DMS153 treated with DMSO at 0.1 percent for 48 hours (cell line): ENCODE measurements at regions not wholly inside any gene's neighbourhood (a gene's known extent, or its start where the extent isn't known, plus 50 kb on each side); places are given as distances from the start of the nearest gene placed in this dataset.

Experiments
- DNase-seq: peaks from one replicate; lab custom pipeline; 2025; ENCODE audit not compliant: unreplicated experiment; lab: John Stamatoyannopoulos, UW

- no peak for DNase-seq
Observed at GRCh38 chr1:170219163-170219562, 73.4 kb downstream of the NTMT2 start.

DNA sequence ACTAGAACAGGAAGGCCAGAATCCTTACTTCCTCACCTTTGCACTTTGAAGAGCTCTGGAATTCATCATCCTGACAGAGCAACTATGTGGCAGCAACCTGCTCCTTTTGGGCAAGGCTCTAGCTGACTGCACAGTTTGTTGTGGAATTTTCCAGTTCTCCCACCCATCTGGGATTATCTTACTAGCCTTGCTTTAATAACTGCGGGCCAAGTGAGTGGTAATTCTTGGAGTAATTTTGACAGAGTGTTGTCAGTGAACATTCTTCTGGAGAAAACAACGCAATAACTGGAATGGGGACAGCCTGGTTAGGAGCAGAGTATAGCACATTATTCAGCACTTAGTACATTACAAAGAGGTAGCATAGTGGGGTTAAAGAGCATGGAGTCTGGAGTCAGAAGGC, 75.3 kb downstream of the NTMT2 start:
- no peak for DNase-seq

DNA sequence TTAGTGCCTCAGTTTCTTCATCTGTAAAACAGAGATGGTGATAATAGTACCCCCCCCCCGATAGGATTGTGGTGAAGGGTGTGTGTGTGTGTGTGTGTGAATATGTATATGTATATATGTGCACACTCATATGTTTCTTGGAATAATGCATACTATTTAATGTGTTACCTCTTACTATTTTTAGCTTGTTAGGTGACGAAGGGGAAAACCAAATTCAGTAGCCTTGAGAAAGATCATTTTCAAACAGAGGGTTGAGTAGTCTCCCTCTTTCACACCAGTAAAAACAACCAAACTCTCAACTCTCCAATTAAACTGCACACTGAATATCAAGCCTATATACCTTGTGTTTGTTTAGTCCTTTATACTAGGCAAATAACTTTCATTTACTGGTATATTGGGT, 75.7 kb downstream of the NTMT2 start:
- no peak for DNase-seq

DNA sequence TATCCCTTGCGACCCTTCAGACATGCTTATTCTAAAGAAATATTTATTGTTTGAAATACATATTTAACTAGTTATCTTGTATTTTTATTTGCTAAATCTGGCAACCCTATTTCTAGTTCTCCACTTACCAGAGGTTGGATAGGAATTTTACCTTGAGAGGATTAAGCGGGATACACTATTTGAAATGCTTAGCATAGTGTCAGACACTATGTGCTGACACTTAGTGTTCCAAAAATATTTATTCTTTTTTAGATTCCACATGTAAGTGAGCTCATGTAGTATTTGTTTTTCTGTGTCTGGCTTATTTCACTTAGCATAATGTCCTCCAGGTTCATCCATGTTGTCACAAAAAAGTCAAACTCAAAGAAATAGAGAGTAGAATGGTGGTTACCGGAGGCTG, 78.7 kb downstream of the NTMT2 start:
- DNase-seq: no peak

DNA sequence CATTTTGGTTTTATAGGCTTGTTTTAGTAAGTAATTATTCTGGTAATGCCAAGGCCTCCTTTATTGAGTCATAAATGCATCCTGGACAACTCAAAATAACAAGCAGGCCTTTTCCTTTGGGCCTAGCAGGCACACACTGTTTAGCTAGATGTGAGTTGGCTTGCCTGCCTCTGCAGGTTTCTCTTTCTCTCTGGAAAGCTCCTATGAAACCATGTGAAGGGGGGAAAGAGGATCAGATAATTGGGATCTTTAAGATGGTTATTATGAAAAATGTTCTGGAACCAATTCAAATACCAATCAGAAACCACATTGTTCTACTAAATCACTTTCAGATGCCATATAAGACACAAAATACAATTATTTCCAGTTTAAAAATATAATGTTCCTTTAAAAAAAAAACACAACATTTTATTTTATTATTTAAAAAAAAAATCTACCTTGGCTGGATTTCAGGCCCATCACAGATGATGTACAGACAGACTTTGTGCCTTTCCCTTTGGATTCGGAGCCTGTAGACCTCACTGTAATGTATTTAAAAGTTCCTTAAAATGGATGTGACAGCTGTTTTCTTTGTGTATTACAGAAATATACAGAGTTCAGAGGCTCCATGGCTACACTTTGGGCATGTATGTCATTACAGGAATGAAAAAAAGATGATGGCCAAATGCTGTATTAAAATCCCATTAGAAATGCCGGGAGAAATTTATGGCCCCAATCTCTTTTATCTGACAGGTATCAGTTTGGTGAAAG, 80.2 kb downstream of the NTMT2 start:
- DNase-seq: no peak

- no peak for DNase-seq
Observed at GRCh38 chr1:170226767-170227166, 81.0 kb downstream of the NTMT2 start.

- DNase-seq: no peak
Observed at GRCh38 chr1:170230323-170230722, 84.6 kb downstream of the NTMT2 start.

DNA sequence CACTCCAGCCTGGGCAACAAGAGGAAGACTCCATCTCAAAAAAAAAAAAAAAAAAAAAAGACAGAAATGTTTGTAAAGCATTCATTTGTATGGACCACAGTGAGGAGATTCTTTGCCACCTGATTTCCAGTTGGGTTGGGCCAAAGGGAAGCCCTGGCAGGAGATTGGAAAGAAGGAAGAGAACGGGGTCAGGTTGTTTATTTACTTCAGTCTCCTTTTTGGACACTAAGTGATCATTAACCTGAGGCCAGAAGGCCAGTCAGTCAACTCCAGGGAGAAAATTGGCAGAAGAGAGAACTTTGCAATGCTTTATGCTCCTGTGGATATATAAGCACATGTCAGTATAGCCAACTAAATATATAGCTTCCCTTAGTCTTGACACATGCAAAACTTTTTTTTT, 85.9 kb downstream of the NTMT2 start:
- DNase-seq: no peak

DNA sequence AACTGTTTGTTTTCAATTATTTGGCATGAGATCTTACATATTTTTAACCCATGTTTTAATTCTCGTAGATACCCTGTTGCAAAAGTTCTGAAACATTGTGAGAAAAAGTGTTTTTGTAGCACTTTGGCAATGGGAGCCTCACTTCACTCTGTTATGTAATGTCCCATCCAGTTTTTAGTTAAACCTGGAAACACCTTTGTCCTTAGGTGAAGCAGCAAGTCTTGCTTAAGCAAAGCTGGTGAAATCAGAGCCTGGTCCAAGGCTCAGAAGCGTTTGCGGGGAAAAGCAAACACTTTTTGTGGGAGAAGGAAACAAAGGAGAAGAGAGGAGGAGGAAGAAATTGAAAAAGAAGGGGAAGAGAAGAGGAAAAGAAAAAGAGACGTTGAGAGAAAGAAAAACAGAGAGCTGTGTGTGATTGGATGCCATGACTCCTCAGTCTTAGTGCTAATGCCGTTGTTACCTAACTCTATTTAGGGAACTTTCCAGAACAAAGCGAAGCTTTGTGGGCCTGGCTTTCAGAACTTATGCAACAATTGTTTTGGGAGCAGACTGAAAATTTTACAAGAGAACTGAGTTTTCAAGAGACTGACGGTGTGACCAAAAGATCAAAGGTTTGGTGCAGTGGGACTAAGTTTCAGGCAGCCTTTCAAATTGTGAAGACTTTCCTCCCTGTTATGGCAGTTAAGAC, 93.1 kb downstream of the NTMT2 start:
- DNase-seq: no peak

GRCh38 chr1:170239445-170239844, 93.7 kb downstream of the NTMT2 start:
- DNase-seq: no peak

GRCh38 chr1:170240409-170240808, 94.7 kb downstream of the NTMT2 start:
- no peak for DNase-seq

GRCh38 chr1:170241266-170241851, 95.6 kb downstream of the NTMT2 start:
- DNase-seq: no peak

DNA sequence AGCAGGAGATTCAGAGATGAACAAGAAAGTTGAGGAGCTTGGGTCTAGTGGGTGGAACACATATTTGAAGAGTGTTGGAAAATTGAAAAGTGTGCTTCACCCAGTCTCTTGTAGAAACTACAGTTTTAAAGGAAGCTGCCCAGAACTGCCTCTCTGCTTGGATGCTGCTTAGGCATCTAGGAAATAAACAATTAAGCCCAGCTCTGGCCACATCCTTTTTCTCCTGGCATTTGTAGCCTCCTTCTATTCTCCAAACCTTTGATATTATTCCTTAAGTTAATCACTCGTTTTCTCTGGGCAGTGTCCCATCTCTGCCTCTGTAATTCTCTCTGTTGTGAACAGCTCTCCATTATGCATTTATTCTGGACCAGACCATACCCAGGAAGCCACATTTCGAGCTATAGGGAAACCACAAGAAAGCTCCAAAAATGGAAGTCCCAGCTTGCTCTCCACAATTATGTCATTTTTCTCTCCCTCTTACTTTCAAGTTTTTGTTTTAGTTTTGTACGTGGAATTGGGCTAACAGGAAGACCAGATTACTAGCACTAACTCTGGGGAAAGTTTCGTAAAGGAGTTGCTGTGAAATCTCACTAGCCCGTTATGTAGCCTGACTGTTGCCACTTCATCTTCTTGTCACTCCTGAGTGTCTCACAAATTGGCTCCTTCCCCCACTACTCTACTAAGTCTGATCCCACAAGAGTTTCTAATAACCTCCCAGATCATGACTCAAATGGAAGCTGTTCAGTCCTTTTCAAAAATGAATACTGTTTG, 102.2 kb downstream of the NTMT2 start:
- no peak for DNase-seq

DNA sequence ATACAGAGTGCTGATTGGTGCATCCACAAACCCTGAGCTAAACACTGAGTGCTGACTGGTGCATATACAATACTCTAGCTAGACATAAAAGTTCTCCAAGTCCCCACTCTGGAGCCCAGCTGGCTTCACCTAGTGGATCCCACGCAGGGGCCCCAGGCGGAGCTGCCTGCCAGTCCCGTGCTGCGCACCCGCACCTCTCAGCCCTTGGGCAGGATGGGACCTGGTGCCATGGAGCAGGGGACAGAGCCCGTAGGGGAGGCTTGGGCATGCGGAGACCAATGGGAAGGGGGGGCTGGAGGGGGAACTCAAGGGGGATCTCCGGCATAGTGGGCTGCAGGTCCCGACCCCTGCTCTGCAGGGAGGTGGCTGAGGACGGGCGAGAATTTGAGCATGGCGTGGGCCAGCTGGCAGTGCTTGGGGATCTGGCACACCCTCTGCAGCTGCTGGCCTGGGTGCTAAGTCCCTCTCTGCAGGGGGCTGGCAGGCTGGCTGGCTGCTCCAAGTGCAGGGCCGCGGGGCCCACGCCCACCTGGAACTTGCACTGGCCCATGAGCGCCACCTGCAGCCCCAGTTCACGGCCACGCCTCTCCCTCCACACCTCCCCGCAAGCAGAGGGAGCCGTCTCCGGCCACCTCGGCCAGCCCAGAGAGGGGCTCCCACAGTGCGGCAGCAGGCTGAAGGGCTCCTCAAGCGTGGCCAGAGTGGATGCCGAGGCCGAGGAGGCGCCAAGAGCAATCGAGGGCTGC, 104.9 kb downstream of the NTMT2 start:
- DNase-seq: no peak

- DNase-seq: no peak
Observed at GRCh38 chr1:170252851-170253579, 107.3 kb downstream of the NTMT2 start.

DNA sequence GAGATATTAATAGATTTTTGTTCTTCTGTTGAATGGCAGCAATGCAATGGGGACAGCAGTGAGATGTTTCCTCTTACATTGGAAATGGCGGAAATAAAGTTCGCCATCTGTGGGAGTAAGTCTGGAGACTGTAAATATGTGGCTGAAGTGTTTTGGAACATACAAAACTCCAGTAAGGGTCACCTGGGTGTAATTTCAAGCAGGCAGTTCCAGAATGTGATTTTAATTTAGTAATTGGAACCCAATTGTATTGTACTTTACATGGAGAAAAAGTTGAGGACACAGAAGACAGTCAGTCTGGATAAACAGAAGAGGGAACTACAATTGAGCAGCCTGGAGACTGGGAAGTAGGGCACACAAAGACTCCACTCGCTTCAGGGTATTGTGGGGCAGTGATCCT, 108.6 kb downstream of the NTMT2 start:
- no peak for DNase-seq

- DNase-seq: no peak
Observed at GRCh38 chr1:170261669-170262068, 115.9 kb downstream of the NTMT2 start.

DNA sequence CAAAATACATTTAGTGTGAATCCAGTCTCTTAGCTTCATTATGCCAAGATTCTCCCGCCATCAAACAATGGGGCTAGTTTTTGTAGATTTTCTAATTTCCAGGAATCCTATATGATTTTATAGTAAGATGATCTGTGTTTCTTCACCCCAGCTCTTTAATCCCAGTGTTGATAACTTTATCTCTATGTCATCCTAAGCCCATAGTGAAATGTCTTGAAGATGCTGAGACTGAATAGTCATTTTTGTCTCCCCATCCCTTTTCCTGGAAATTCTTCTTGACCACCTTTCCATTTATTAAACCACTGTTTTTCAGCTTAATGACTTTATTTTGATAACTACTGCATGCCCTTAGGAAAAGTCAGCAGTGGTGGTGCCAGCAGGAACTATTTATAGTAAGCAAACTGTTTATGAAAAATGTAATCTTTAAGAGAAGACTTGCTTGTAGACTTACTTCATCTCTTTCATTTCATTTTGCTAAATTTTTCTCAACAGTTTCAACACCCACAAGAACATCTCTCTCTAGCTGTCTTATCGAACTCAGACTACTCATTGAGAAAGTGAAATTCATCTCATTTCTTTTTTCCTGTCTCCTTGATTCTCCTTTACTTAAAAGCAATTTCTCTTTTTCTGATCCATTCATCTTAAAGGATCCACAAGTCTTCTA, 116.6 kb downstream of the NTMT2 start:
- DNase-seq: no peak

GRCh38 chr1:170265234-170265633, 119.5 kb downstream of the NTMT2 start:
- DNase-seq: no peak

- DNase-seq: no peak
Observed at GRCh38 chr1:170267317-170267716, 121.6 kb downstream of the NTMT2 start.
